HL-60 (cell line): ENCODE measurements at regions not wholly inside any gene's neighbourhood (a gene's known extent, or its start where the extent isn't known, plus 50 kb on each side); places are given as distances from the start of the nearest gene placed in this dataset.

Experiments
- DNase-seq, 2 experiments: peaks; one replicate each; pipeline ENCODE4 v3.0.0-alpha.2; 2010 to 2020; ENCODE audit warnings: low read depth in 1 of 2, low spot score in 1 of 2
- H3K27ac ChIP-seq: fragments of 250-450 bp; sonication (Bioruptor Pico); replicated peaks from 2 replicates; pipeline ENCODE4 v1.5.1; 2020; ENCODE audit warnings: mild to moderate bottlenecking, moderate library complexity
- H3K27me3 ChIP-seq: fragments of 250-450 bp; sonication (Bioruptor Pico); 2 replicates; pipeline ENCODE4 v1.5.1; 2021; ENCODE audit warnings: mild to moderate bottlenecking, moderate library complexity; ENCODE audit not compliant: insufficient read depth, poor library complexity, severe bottlenecking
- H3K4me3 ChIP-seq: replicated peaks from 2 replicates; pipeline ENCODE4 v1.5.1; 2011; ENCODE audit warnings: mild to moderate bottlenecking, control low read depth, low read length; ENCODE audit not compliant: insufficient read depth
- CTCF ChIP-seq: IDR thresholded peaks from one replicate; pipeline ENCODE4 v1.5.1; 2011; ENCODE audit warnings: low read length, control low read depth, inconsistent platforms; ENCODE audit not compliant: insufficient read depth
- GABPA ChIP-seq: IDR thresholded peaks from 2 replicates; pipeline ENCODE4 v1.6.1; 2012; ENCODE audit warnings: low read depth
- POLR2AphosphoS5 ChIP-seq: IDR thresholded peaks from 2 replicates; pipeline ENCODE4 v1.6.1; 2012; ENCODE audit warnings: low read depth
- REST ChIP-seq: IDR thresholded peaks from 2 replicates; pipeline ENCODE4 v1.6.1; 2012; ENCODE audit warnings: low read depth; ENCODE audit not compliant: insufficient replicate concordance
- SPI1 ChIP-seq: IDR thresholded peaks from 2 replicates; pipeline ENCODE4 v1.6.1; 2012; ENCODE audit warnings: low read depth, mild to moderate bottlenecking, borderline replicate concordance

GRCh38 chr6:115675443-115675842 lies 385.2 kb downstream of the FRK start:
- no peaks in the 10 kb centered on the region for H3K27me3 ChIP-seq
- DNase-seq, result no peak
- TF ChIP-seq REST (no peak), POLR2AphosphoS5 (no peak), CTCF (no peak), GABPA (no peak), SPI1 (no peak)
- H3K4me3 ChIP-seq, result no peak overlapping the region
- no peak overlapping the region for H3K27ac ChIP-seq

- Histone ChIP-seq H3K4me3 (no peak overlapping the region), H3K27ac (no peak overlapping the region), H3K27me3 (no peaks in the 10 kb centered on the region)
- DNase-seq, result no peak
- TF ChIP-seq CTCF (no peak), SPI1 (no peak), REST (no peak), GABPA (no peak)
Observed at GRCh38 chr6:115668781-115669180, 391.9 kb downstream of the FRK start.

GRCh38 chr6:115668211-115668610 lies 392.5 kb downstream of the FRK start:
- DNase-seq, result no peak
- no peaks in the 10 kb centered on the region for H3K27me3 ChIP-seq
- TF ChIP-seq CTCF, result no peak
- no peak for TF ChIP-seq REST
- no peak for TF ChIP-seq SPI1
- TF ChIP-seq POLR2AphosphoS5, result no peak
- no peak for TF ChIP-seq GABPA
- no peak overlapping the region for H3K27ac ChIP-seq
- H3K4me3 ChIP-seq, result no peak overlapping the region
